ENCODE measurements at regions not wholly inside any gene's neighbourhood (a gene's known extent, or its start where the extent isn't known, plus 50 kb on each side); places are given as distances from the start of the nearest gene placed in this dataset.

DNA sequence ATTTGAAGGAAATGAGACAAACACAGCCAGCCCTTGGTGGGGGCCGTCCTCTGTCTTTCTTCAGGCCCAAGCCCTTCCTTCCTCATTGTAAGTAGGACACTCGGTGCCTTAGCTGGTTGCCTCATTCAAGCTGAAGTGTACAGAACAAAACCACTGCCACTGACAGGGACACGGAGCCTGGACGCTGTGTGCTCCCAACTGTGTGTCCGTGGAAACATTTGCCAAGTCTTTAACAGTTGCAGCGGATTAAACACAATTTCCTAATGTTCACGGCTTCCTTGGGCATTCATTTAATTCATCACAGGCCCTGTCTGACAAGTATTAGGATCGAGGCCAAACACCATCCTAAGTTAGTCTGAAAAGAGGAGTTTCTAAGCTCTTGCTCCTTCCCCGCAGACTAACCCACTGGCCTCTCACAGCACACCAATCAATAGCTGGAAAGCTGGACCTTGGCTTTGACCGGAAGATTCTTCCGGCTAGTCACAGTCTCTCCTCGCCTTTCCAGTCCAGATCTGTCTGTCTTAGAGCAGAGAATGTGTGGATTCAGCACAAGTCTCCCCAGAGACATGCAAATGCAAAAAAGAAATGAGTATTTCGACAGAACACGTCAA, 68.7 kb upstream of the ACSL3 start:
- TF ChIP-seq SMC3 (IDR thresholded peaks at IDR 0.05; ENCODE audit: low read depth, low read length) (no peak), CEBPB (IDR thresholded peaks at IDR 0.05; ENCODE audit: low read depth, low read length) (no peak), POLR2A (IDR thresholded peaks at IDR 0.05; ENCODE audit: low read depth, low read length) (no peak), RAD21 (IDR thresholded peaks at IDR 0.05; ENCODE audit: low read length) (no peak), RCOR1 (IDR thresholded peaks at IDR 0.05; ENCODE audit: insufficient replicate concordance, low read length) (no peak), NFE2L2 (IDR thresholded peaks at IDR 0.05; ENCODE audit: low read depth, low read length) (no peak), RFX5 (IDR thresholded peaks at IDR 0.05; ENCODE audit: low read depth, low read length) (no peak)
- TF ChIP-seq, protein P1, sequence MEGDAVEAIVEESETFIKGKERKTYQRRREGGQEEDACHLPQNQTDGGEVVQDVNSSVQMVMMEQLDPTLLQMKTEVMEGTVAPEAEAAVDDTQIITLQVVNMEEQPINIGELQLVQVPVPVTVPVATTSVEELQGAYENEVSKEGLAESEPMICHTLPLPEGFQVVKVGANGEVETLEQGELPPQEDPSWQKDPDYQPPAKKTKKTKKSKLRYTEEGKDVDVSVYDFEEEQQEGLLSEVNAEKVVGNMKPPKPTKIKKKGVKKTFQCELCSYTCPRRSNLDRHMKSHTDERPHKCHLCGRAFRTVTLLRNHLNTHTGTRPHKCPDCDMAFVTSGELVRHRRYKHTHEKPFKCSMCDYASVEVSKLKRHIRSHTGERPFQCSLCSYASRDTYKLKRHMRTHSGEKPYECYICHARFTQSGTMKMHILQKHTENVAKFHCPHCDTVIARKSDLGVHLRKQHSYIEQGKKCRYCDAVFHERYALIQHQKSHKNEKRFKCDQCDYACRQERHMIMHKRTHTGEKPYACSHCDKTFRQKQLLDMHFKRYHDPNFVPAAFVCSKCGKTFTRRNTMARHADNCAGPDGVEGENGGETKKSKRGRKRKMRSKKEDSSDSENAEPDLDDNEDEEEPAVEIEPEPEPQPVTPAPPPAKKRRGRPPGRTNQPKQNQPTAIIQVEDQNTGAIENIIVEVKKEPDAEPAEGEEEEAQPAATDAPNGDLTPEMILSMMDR (conservative IDR thresholded peaks at IDR 0.05; ENCODE audit: low read depth, low read length) = no peak
- TF ChIP-seq, protein P2, sequence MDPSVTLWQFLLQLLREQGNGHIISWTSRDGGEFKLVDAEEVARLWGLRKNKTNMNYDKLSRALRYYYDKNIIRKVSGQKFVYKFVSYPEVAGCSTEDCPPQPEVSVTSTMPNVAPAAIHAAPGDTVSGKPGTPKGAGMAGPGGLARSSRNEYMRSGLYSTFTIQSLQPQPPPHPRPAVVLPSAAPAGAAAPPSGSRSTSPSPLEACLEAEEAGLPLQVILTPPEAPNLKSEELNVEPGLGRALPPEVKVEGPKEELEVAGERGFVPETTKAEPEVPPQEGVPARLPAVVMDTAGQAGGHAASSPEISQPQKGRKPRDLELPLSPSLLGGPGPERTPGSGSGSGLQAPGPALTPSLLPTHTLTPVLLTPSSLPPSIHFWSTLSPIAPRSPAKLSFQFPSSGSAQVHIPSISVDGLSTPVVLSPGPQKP (IDR thresholded peaks at IDR 0.05; ENCODE audit: borderline replicate concordance, low read depth, low read length) = no peak
- TF ChIP-seq, protein P3, sequence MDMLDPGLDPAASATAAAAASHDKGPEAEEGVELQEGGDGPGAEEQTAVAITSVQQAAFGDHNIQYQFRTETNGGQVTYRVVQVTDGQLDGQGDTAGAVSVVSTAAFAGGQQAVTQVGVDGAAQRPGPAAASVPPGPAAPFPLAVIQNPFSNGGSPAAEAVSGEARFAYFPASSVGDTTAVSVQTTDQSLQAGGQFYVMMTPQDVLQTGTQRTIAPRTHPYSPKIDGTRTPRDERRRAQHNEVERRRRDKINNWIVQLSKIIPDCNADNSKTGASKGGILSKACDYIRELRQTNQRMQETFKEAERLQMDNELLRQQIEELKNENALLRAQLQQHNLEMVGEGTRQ (IDR thresholded peaks at IDR 0.05; ENCODE audit: low read depth, low read length) = no peak

All from IMR-90 (cell line).